GM19455 (cell line): ENCODE measurements at regions not wholly inside any gene's neighbourhood (a gene's known extent, or its start where the extent isn't known, plus 50 kb on each side); places are given as distances from the start of the nearest gene placed in this dataset.
"Not testable (repeated sequence)": the region's sequence is repeated elsewhere in the genome, so short reads cannot be mapped to it uniquely, and the experiment has no call there.

ENCODE experiments used
- ATAC-seq: cut with Tn5 transposase; IDR thresholded peaks from one replicate; pipeline ENCODE4 v1.9.1; 2021; ENCODE audit not compliant: unreplicated experiment

DNA sequence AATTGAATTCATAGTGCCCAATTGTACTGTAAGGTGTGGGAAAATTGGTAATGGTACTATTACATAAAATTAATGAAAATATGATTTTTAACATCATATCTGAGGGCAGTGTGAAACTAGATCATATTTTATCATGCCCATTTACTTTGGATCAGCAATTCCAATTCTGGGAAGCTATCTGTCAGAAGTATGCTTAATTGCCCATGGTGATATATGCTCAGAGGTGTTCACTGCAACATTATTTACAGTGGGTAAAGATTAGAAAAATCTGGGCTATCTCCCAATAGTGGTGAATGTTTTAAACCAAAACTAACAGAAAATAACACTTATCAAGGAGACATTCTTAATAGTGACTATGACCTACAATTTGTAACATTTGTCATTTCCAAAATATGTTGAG is 1260.0 kb downstream of the BRINP3 start:
- no peak for ATAC-seq

DNA sequence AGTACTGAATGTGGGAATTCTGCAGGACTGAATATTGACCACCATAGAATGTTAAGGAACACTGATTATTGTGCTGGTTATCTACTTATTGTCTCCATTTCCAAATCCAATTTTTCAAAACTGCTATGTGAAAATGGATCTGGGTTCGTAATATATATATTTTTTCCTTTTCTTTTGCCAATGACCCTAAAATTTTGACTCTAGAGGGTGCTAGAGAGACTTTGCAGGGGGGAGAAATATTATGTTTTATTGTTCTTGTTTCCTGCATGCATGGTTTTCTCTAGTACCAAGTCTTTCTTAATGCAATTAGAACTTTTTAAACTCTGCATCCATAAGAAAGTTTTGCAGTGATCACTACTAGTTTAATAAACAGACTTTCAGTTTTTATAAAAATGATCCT is 1256.9 kb downstream of the BRINP3 start:
- no peak for ATAC-seq

DNA sequence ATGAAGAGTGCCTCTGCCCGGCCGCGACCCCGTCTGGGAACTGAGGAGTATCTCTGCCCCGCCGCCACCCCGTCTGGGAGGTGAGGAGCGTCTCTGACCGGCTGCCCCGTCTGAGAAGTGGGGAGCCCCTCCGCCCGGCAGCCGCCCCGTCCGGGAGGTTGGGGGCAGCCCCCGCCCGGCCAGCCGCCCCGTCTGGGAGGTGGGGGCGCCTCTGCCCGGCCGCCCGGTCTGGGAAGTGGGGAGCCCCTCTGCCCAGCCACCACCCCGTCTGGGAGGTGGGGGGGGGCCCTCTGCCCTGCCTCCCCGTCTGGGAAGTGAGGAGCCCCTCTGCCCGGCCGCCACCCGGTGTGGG is 1251.9 kb downstream of the BRINP3 start:
- not testable (repeated sequence) for ATAC-seq

DNA sequence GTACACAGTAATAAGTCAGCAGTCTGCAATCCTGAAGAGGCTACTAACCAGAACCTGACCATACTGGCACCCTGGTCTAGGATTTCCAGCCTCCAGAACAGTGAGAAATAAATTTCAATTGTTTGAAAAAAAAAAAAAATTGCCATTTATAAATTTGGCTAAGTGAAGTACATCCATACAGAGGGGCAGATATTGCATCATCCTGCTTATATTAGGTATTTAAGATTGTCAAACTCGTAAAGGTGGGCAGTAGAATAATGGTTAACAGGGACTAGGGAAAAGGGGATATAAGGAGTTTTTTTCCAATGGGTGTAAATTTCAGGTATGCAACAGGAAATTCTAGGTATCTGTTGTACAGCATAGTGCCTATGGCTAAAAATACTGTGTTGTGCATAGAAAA is 1250.9 kb downstream of the BRINP3 start:
- no peak for ATAC-seq

- ATAC-seq = no peak
Measured at GRCh38 chr1:189237008-189237407, 1240.7 kb downstream of the BRINP3 start.

DNA sequence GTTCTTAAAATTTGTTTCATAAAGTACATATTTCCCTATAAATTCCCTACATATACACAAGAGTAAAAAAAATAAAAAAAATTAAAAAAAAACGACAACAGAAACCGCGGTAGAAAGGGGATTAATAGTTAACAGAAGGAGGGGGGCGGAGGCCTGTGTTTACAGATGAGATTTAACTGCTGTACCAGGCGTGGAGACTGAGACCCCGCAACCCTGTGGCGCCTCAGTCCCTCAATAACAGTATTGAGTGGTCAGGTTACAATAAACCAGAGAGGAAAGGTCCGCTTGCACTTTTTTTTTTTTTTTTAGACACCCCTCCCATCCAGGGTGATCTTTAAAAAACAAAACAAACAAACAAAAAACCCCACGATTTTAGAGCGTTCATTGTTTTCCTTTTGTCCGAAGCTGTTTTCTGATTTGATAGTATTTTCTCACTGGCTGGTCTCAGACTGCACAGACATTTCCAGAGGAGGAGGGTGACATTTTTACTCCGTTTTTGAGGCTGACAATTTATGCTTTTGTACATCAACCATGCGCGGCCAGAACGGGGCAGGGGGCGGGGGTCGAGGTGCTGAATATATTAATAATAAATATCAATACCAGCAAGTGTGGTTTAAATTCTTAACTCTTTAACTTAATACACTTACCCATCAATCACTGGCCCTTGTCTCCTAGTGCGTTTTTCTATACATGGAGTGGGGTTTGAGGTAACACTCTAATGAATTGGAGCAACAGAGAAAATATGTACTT is 1223.9 kb downstream of the BRINP3 start:
- ATAC-seq = no peak

DNA sequence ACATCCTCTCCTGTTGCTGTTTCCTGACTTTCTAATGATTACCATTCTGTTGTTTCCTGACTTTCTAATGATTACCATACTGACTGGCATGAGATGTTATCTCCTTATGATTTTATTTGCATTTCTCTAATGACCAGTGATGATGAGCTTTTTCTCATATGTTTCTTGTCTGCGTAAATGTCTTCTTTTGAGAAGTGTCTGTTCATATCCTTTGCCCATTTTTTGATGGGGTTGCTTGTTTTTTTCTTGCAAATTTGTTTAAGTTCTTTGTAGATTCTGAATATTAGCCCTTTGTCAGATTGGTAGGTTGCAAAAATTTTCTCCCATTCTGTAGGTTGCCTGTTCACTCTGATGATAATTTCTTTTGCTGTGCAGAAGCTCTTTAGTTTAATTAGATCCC is 1216.5 kb downstream of the BRINP3 start:
- ATAC-seq = not testable (repeated sequence)

- no peak for ATAC-seq
Measured at GRCh38 chr1:189269011-189269410, 1208.7 kb downstream of the BRINP3 start.

DNA sequence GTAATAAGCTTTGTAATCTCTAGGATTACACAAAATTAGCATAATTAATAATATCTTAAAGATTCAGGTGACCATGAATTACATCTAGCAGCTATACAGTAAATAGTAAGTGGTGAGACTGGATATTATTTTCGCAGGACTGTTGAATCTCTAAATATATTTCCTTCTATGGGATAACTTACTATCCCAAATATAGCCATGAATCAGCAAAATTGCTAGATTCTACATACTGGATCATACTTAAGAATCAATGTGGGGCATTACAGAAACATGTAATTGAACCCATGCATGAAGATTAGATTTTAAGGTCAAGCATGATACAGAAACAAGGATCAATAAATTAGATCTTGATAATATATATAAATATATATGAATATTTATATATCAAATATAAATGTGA is 1203.4 kb downstream of the BRINP3 start:
- ATAC-seq = no peak

DNA sequence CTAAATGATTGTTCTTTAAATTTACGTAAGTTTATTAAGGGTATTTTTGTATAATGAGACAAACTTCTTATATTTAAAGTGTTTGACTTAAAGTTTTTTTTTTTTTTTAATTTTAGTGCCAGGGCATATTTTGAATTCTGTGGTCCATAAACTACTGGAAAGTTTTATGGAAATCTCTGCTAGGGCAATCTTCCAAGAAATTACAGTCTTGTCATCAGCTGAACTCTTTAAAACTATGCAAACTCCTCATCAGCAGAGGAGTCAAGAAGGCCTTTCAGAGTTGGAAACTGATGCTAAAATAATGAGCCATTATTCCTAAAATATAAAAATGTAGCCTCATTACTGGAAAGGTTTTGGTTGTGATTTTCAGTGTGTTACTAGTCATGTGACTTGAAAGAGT is 1201.9 kb downstream of the BRINP3 start:
- ATAC-seq = no peak

DNA sequence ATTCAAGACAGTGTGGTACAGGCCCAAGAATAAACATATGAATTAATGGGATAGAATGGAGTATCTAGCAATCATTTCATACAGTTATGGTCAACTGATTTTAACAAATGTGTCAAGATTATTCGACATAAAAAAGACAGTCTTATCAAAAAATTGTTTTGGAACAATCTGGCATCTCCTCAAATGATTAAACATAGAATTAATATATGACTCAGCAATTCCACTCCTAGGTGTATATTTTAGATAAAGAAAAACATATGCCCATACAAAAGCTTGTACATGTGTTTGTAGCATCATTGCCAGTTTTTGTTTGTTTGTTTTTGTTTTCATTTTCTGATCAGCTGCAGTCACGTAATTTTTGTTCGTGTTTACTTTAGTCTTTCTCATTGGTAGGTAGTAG is 1188.3 kb downstream of the BRINP3 start:
- ATAC-seq = no peak

DNA sequence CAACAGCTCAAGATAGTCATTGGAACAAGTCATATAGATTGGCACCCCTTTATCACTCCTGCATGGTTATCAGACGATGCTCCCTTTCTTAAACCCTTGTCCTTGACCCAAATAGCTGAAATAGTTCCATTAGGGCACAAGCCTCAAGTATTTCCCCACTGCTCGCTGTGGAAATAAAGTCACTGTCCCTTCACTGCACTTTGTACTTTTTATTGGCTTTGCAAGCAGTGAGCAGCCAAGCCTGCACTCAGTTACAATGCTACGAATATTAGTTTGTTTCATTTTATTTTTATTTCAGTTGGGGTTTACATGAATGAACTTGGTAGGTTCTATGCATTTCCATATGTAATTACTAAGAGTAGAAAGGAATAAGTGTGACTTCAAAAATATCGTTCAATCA is 1176.4 kb downstream of the BRINP3 start:
- no peak for ATAC-seq

DNA sequence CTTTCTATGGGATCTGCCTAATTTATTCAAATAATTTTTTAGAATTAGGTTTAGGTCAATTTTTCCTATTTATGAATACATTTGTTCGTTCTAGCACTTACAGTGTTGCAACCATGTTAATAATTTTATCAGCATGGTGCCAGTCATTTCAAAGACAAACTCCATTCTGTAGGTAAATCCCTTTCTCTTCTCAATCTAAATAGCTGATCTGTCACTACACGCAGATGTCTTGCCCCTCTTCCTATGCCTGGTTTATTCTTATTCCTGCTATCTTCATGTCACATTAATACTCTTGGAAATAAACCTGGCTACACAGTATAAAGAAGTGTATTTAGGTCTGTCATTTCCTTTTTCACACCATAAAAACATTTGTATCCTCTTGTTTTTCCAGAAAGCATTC is 1172.4 kb downstream of the BRINP3 start:
- no peak for ATAC-seq

GRCh38 chr1:189311915-189312314 is 1165.7 kb downstream of the BRINP3 start:
- ATAC-seq = no peak

DNA sequence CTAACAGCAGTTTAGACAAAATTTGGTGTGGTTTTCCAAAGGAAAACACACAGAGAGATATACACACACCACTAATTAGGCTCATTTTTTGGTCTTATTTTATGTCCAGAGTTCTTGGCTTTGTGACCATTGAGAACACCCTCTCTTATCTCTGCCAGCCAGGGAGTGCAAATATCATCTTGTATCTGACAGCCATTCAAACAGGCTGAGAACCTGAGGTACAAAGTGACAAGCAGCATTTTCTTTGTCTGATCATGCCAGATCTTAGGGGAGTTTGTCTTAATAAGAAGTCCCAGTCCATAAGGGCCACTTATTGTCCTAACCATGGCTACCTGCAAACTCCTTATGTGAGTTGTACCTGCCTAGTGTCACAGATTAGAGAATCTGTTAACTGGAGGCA is 1165.2 kb downstream of the BRINP3 start:
- ATAC-seq = no peak

- no peak for ATAC-seq
Measured at GRCh38 chr1:189313488-189313887, 1164.2 kb downstream of the BRINP3 start.

DNA sequence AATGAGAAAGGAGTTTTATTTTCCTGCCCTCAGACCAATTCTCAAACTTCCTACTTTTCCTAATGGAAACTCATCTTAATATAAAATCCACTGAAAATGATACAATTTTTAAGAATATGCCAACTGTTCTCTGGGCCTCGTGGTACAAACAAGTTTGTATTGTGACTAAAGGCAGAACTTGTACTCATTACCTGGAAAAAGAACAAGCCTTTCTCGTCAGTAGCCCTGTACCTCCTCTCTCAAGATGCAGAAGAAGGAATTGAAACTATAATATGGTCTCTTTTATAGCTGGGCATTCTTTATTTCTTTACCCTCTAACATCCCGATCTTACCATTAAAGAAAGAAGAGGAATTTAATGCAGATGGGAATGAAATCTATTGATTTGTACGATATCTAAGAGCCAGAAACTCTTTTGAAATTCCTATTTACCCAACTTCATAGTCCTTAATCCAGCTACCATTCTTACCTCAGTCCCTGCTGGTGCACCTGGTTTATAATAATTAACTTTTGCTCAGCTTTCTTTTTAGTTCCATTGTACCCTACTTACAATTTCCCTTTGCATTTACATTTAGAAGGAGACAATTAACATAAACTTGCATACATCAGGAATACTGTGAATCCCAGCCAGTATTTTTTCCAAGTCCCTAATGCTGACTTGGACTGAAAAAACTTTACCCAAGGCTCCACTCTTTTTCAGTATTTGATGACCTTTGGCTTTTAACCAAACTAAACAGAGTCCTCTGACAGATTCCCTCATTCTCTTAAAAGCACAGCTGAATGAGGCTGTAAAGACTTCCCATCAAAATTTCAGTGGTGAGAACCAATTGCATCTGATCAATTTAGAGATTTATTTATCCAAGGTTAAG is 1162.4 kb downstream of the BRINP3 start:
- no peak for ATAC-seq

DNA sequence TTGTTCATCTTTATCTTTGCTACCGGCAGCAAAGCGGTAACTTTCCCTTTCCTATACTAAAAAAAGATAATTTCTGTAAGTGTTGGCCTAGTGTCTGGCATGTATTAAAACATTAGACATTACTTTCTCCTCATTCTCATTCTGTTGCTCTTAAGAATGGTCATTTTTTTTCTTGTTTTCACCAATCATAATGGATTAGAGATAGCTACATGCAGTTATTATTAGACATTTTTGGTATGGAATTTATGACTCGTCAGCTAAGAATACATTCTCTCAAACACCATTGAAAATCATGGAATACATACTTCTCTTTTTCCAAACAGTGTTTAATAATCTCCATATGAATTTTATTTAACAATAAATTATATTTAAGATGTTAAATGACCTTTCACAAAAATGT is 1154.6 kb downstream of the BRINP3 start:
- no peak for ATAC-seq

- ATAC-seq = not testable (repeated sequence)
Measured at GRCh38 chr1:189331071-189331470, 1146.6 kb downstream of the BRINP3 start.

DNA sequence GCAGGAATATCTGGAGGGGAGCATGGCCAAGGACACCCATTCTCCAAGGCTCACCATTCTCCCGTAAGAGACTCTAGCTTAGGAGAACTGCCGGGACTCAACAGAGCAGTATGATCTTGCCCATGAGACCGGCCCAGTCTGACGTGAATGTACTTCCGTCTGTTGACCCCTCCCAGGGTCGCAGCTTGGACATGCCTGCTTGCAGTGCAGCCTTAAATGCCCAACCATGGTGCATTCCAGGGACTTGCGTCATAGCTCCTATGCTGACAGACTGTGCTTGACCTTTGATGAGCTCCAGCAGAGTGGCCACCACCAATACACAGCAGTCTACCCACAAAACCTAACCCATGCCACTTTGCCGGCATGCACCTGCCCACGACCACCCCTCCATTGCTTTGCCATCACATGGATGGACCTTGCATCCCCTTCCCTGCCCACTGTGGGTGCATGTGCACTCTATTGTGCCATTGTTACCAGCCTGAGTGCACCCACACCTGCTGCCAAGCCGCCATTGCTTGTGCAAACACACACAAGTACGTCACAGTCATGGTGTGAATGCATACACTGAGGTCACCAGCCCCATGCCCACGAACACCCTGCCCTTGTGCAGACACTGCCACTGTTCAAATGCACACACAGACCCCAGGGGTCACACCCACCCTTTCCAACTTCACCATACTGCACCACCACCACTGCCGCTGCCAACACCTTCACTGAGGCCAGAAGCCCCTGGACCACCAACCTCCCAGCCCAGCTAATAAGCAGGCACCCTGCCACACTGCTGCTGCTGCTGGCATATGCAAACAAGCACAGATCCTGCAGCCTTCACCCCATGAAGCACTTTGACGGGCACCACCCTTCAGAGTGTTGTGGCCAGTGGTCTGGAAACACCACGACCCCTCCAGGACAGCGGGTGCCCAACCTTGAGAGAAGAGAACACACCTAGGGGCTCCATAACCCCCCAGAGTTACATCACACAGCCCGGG is 1141.3 kb downstream of the BRINP3 start:
- no peak for ATAC-seq

- ATAC-seq = no peak
Measured at GRCh38 chr1:189349607-189350006, 1128.1 kb downstream of the BRINP3 start.
